HCT116 (cell line): ENCODE measurements at regions not wholly inside any gene's neighbourhood (a gene's known extent, or its start where the extent isn't known, plus 50 kb on each side); places are given as distances from the start of the nearest gene placed in this dataset.

Experiments used
- ATAC-seq: fragments of 200-7000 bp; cut with Tn5 transposase; 2 replicates; pipeline ENCODE4 v1.9.1; 2020; ENCODE audit warnings: mild to moderate bottlenecking, moderate library complexity
- BruUV-seq: library from RNA; stranded (reverse); fragments of 400-500 nt; replicated peaks from 2 replicates; lab custom pipeline; 2021; lab: Mats Ljungman, UMichigan
- CTCF ChIA-PET: fragments of 300-600 bp; sonication (Branson Sonifier 250); formaldehyde crosslinking; loops from one replicate; lab custom pipeline; 2021; ENCODE audit warnings: antibody characterized with exemption; lab: Charles Lee
- POLR2A ChIA-PET: fragments of 300-600, 350-600 bp; sonication (Branson Sonifier 250); formaldehyde crosslinking; loops from one replicate; lab custom pipeline; 2021; ENCODE audit warnings: antibody characterized with exemption; lab: Charles Lee
- RAD21 ChIA-PET, 2 experiments: fragments of 300-600 bp; sonication (Branson Sonifier 250); formaldehyde crosslinking; loops; one replicate each; lab custom pipeline; 2023; ENCODE audit warnings: low total read pairs in 2 of 2; ENCODE audit not compliant: uncharacterized antibody in 2 of 2, unreplicated experiment in 2 of 2, low non-redundant PET in 1 of 2; lab: Charles Lee
- DNase-seq: peaks from one replicate; pipeline ENCODE4 v3.0.0-alpha.2; 2010; ENCODE audit warnings: low read depth, low spot score
- H2AFZ ChIP-seq: fragments of 200-600 bp; shearing (Covaris generic), sonication (generic); 2 replicates; pipeline ENCODE4 v1.6.1; 2017; ENCODE audit warnings: low read depth, mixed run types, mixed read lengths, antibody characterized with exemption, low read length; ENCODE audit not compliant: poor library complexity, severe bottlenecking
- H3K27ac ChIP-seq: 2 replicates; pipeline ENCODE4 v1.5.1; 2012; ENCODE audit warnings: low read depth, low read length
- H3K27me3 ChIP-seq: fragments of 200-600 bp; sonication (generic); 2 replicates; pipeline ENCODE4 v1.6.1; 2016; ENCODE audit warnings: mixed run types, low read length, mixed read lengths; ENCODE audit not compliant: insufficient read depth
- H3K36me3 ChIP-seq, 2 experiments: fragments of 200-500 bp in 1 of 2; fragments of 200-600 bp in 1 of 2; sonication (Bioruptor generic) in 1 of 2; sonication (generic) in 1 of 2; 2 replicates each; pipeline versions ENCODE4 v1.5.1 to v1.6.1; 2014 to 2016; ENCODE audit warnings: low read length in 2 of 2, inconsistent platforms in 1 of 2, mixed read lengths in 1 of 2, mixed run types in 1 of 2; ENCODE audit not compliant: insufficient read depth in 2 of 2, control insufficient read depth in 1 of 2
- H3K4me1 ChIP-seq, 2 experiments: fragments of 200-600 bp in 1 of 2; sonication (generic) in 1 of 2; 2 replicates each; pipeline versions ENCODE4 v1.5.1 to v1.6.1; 2012 to 2017; ENCODE audit warnings: low read length in 2 of 2, inconsistent platforms in 1 of 2, mild to moderate bottlenecking in 1 of 2, mixed read lengths in 1 of 2, mixed run types in 1 of 2, moderate library complexity in 1 of 2; ENCODE audit not compliant: insufficient read depth in 2 of 2, control insufficient read depth in 1 of 2
- H3K4me2 ChIP-seq: fragments of 200-600 bp; sonication (generic); 2 replicates; pipeline ENCODE4 v1.6.1; 2017; ENCODE audit warnings: mixed run types, low read length, mixed read lengths
- H3K4me3 ChIP-seq, 2 experiments: fragments of 200-600 bp in 1 of 2; sonication (generic) in 1 of 2; replicated peaks in 1 of 2; 2 replicates each; pipeline ENCODE4 v1.5.1; 2011 to 2016; ENCODE audit warnings: low read length in 2 of 2, control low read depth in 1 of 2, low read depth in 1 of 2, mild to moderate bottlenecking in 1 of 2, mixed read lengths in 1 of 2, mixed run types in 1 of 2
- H3K79me2 ChIP-seq: fragments of 200-600 bp; sonication (generic); 2 replicates; pipeline ENCODE4 v1.6.1; 2017; ENCODE audit warnings: mild to moderate bottlenecking, mixed run types, low read length, moderate library complexity, mixed read lengths; ENCODE audit not compliant: insufficient read depth
- H3K9ac ChIP-seq: fragments of 200-600 bp; sonication (generic); 2 replicates; pipeline ENCODE4 v1.6.1; 2016; ENCODE audit warnings: low read length, mixed read lengths
- H3K9me2 ChIP-seq: fragments of 200-600 bp; sonication (generic), shearing (Covaris generic); 2 replicates; pipeline ENCODE4 v1.6.1; 2017; ENCODE audit warnings: mixed run types, mild to moderate bottlenecking, moderate library complexity; ENCODE audit not compliant: insufficient read depth
- H3K9me3 ChIP-seq, 2 experiments: fragments of 200-500 bp in 1 of 2; fragments of 200-600 bp in 1 of 2; sonication (Bioruptor generic) in 1 of 2; sonication (generic) in 1 of 2; 2 replicates each; pipeline ENCODE4 v1.6.1; 2014 to 2017; ENCODE audit warnings: low read length in 2 of 2, mixed read lengths in 2 of 2, inconsistent platforms in 1 of 2, low read depth in 1 of 2, mild to moderate bottlenecking in 1 of 2, mixed run types in 1 of 2, moderate library complexity in 1 of 2; ENCODE audit not compliant: control insufficient read depth in 1 of 2, insufficient read depth in 1 of 2
- H4K20me1 ChIP-seq: fragments of 200-600 bp; sonication (generic), shearing (Covaris generic); 2 replicates; pipeline ENCODE4 v1.6.1; 2017; ENCODE audit warnings: mixed run types, mild to moderate bottlenecking, moderate library complexity; ENCODE audit not compliant: insufficient read depth
- CBX3 ChIP-seq: IDR thresholded peaks from 2 replicates; pipeline ENCODE4 v1.6.1; 2012; ENCODE audit warnings: low read depth
- CEBPB ChIP-seq: IDR thresholded peaks from 2 replicates; pipeline ENCODE4 v1.6.1; 2012; ENCODE audit warnings: low read depth
- EZH2 ChIP-seq: fragments of 200-600 bp; sonication (generic); IDR thresholded peaks from 2 replicates; pipeline ENCODE4 v1.6.1; 2017; ENCODE audit warnings: antibody characterized with exemption, mixed run types
- FOSL1 ChIP-seq: IDR thresholded peaks from 2 replicates; pipeline ENCODE4 v1.6.1; 2012; ENCODE audit warnings: low read depth
- MAX ChIP-seq: IDR thresholded peaks from 2 replicates; pipeline ENCODE4 v1.6.1; 2012
- POLR2AphosphoS5 ChIP-seq: IDR thresholded peaks from 2 replicates; pipeline ENCODE4 v1.6.1; 2011; ENCODE audit warnings: mild to moderate bottlenecking, low read depth, low read length, moderate library complexity
- RAD21 ChIP-seq: IDR thresholded peaks from 2 replicates; pipeline ENCODE4 v1.6.1; 2012; ENCODE audit warnings: low read depth, mild to moderate bottlenecking
- SP1 ChIP-seq: IDR thresholded peaks from 2 replicates; pipeline ENCODE4 v1.6.1; 2012; ENCODE audit warnings: low read depth
- SRF ChIP-seq: IDR thresholded peaks from 2 replicates; pipeline ENCODE4 v1.6.1; 2012; ENCODE audit warnings: low read depth
- YY1 ChIP-seq: IDR thresholded peaks from 2 replicates; pipeline ENCODE4 v1.6.1; 2011; ENCODE audit warnings: low read length, low read depth, moderate library complexity, mild to moderate bottlenecking; ENCODE audit not compliant: insufficient replicate concordance; ENCODE audit errors: extremely low read depth
- ZFX ChIP-seq: fragments of 450-650 bp; IDR thresholded peaks from 2 replicates; pipeline ENCODE4 v1.6.1; 2017
- intact Hi-C: fragments of 100-400 bp; cut with micrococcal nuclease; formaldehyde crosslinking; loops from 2 replicates; pipeline ENCODE4 v1.10.0; 2022

- no peak overlapping the region for H3K4me2 ChIP-seq
- no peak overlapping the region for H3K9ac ChIP-seq
- no peak overlapping the region for H2AFZ ChIP-seq
- no peak for TF ChIP-seq MAX
- no peak for TF ChIP-seq EZH2
- ChIA-PET POLR2A (no interaction called here), RAD21 (no interaction called here), CTCF (no interaction called here)
- DNase-seq (no peak), ATAC-seq (no peak)
- H3K27ac ChIP-seq, result no peak overlapping the region
- H3K9me2 ChIP-seq, result no peaks in the 10 kb centered on the region
- no TSS peak for BruUV-seq
- intact Hi-C loops, result no loop called here
- H4K20me1 ChIP-seq, result no peaks in the 10 kb centered on the region
- H3K4me3 ChIP-seq, result no peak overlapping the region
- H3K4me1 ChIP-seq, result no peaks in the 10 kb centered on the region
- no peaks in the 10 kb centered on the region for H3K36me3 ChIP-seq
- H3K9me3 ChIP-seq, result no peaks in the 10 kb centered on the region
- H3K79me2 ChIP-seq, result no peaks in the 10 kb centered on the region
- peaks cover 21% of the 10 kb centered on the region for H3K27me3 ChIP-seq
Measured at GRCh38 chr9:26643826-26644225, 248.8 kb downstream of the CAAP1 start.

- H3K9me2 ChIP-seq, result no peaks in the 10 kb centered on the region
- ChIA-PET RAD21 (no interaction called here), CTCF (no interaction called here), POLR2A (no interaction called here)
- intact Hi-C loops, result no loop called here
- H3K9me3 ChIP-seq, result no peaks in the 10 kb centered on the region
- DNase-seq (no peak), ATAC-seq (no peak)
- no peak overlapping the region for H3K27ac ChIP-seq
- TF ChIP-seq RAD21 (no peak), POLR2AphosphoS5 (no peak), FOSL1 (no peak), CEBPB (no peak), CBX3 (no peak), EZH2 (no peak), MAX (no peak), SRF (no peak), YY1 (no peak), SP1 (no peak), ZFX (no peak)
- H3K9ac ChIP-seq, result no peak overlapping the region
- H3K79me2 ChIP-seq, result no peaks in the 10 kb centered on the region
- no TSS peak for BruUV-seq
- no peaks in the 10 kb centered on the region for H4K20me1 ChIP-seq
- H3K27me3 ChIP-seq, result peaks cover 14% of the 10 kb centered on the region
- H3K4me3 ChIP-seq, result no peak overlapping the region
- H3K4me2 ChIP-seq, result no peak overlapping the region
- no peak overlapping the region for H2AFZ ChIP-seq
- H3K36me3 ChIP-seq, result no peaks in the 10 kb centered on the region
- H3K4me1 ChIP-seq, result no peaks in the 10 kb centered on the region
Measured at GRCh38 chr9:26639761-26640160, 252.8 kb downstream of the CAAP1 start.
